ENCODE measurements at regions not wholly inside any gene's neighbourhood (a gene's known extent, or its start where the extent isn't known, plus 50 kb on each side); places are given as distances from the start of the nearest gene placed in this dataset.

GRCh38 chr3:194824100-194824499 is 138.4 kb downstream of the FAM43A start:
- H3K4me3 ChIP-seq (ENCODE audit: low read depth, low read length) = no peak overlapping the region

GRCh38 chr3:194824701-194825111 is 139.0 kb downstream of the FAM43A start:
- no peak overlapping the region for H3K4me3 ChIP-seq (ENCODE audit: low read depth, low read length)
- TF ChIP-seq CTCF (IDR thresholded peaks at IDR 0.05; ENCODE audit: low read depth, low read length, missing control alignments) = no peak
- DNase-seq (ENCODE audit: low read depth) = no peak

More at GRCh38 chr3:194824100-194824499, 138.4 kb downstream of the FAM43A start:
- no peak for TF ChIP-seq CTCF (IDR thresholded peaks at IDR 0.05; ENCODE audit: low read depth, low read length, missing control alignments)
- DNase-seq (ENCODE audit: low read depth) = no peak

GRCh38 chr3:194826594-194826993 is 140.9 kb downstream of the FAM43A start:
- no peak overlapping the region for H3K4me3 ChIP-seq (ENCODE audit: low read depth, low read length)
- TF ChIP-seq CTCF (IDR thresholded peaks at IDR 0.05; ENCODE audit: low read depth, low read length, missing control alignments) = no peak
- no peak for DNase-seq (ENCODE audit: low read depth)

GRCh38 chr3:194827486-194827885 is 141.8 kb downstream of the FAM43A start:
- H3K4me3 ChIP-seq (ENCODE audit: low read depth, low read length) = no peak overlapping the region
- TF ChIP-seq CTCF (IDR thresholded peaks at IDR 0.05; ENCODE audit: low read depth, low read length, missing control alignments) = no peak
- no peak for DNase-seq (ENCODE audit: low read depth)

GRCh38 chr3:194828116-194828515 is 142.4 kb downstream of the FAM43A start:
- H3K4me3 ChIP-seq (ENCODE audit: low read depth, low read length) = no peak overlapping the region
- no peak for DNase-seq (ENCODE audit: low read depth)
- TF ChIP-seq CTCF (IDR thresholded peaks at IDR 0.05; ENCODE audit: low read depth, low read length, missing control alignments) = no peak

- TF ChIP-seq CTCF (IDR thresholded peaks at IDR 0.05; ENCODE audit: low read depth, low read length, missing control alignments) = no peak
- no peak for DNase-seq (ENCODE audit: low read depth)
These were observed 143.2 kb downstream of the FAM43A start for GRCh38 chr3:194828926-194829325.

GRCh38 chr3:194830401-194830800 is 144.7 kb downstream of the FAM43A start:
- no peak overlapping the region for H3K4me3 ChIP-seq (ENCODE audit: low read depth, low read length)
- DNase-seq (ENCODE audit: low read depth) = no peak
- TF ChIP-seq CTCF (IDR thresholded peaks at IDR 0.05; ENCODE audit: low read depth, low read length, missing control alignments) = no peak

More at GRCh38 chr3:194828926-194829325, 143.2 kb downstream of the FAM43A start:
- no peak overlapping the region for H3K4me3 ChIP-seq (ENCODE audit: low read depth, low read length)

All from GM12864 (cell line).